8988T (cell line): ENCODE measurements at regions not wholly inside any gene's neighbourhood (a gene's known extent, or its start where the extent isn't known, plus 50 kb on each side); places are given as distances from the start of the nearest gene placed in this dataset.

Experiments
- DNase-seq: peaks from one replicate; pipeline ENCODE4 v3.0.0; 2011

- no peak for DNase-seq
Measured at GRCh38 chr11:10388101-10388500, 67.0 kb upstream of the AMPD3 start.

DNA sequence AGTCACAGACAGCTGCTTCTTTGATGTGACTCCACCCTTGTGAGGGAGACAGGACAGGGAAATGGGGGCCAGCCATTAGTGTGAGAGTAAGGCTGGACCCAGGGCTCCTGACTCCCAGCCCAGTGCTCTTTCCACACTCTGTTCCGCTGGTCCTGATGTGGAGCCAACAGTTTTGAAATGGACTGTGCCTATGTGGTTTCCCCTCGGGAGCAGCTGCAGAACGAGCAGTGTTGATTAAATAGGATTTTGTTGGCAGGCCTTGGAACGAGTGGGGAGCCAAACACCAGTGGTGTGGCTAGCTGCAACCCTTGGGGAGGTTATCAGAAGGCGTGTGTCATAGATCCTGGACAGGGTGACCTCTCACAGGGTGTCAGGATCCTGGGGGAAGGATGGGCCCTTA lies 66.5 kb upstream of the AMPD3 start:
- DNase-seq: no peak

DNA sequence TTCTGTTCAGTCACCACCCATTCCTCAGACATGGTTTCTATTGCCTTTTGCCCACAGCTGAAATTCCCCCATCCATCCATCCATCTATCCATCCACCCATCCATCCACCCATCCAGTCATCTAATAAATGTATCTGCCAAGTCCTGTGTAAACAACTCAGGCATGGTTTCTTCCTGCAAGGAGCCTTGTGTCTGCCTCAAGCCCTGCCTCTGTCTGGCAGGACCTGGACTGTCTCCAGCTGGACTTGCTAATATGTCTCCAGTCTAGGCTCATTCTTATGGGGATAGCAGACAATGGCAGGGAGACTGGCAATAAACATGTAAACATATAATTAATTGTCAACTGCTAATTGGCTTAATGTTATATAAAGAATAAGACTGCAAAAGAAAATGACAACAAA lies 64.7 kb upstream of the AMPD3 start:
- no peak for DNase-seq

DNA sequence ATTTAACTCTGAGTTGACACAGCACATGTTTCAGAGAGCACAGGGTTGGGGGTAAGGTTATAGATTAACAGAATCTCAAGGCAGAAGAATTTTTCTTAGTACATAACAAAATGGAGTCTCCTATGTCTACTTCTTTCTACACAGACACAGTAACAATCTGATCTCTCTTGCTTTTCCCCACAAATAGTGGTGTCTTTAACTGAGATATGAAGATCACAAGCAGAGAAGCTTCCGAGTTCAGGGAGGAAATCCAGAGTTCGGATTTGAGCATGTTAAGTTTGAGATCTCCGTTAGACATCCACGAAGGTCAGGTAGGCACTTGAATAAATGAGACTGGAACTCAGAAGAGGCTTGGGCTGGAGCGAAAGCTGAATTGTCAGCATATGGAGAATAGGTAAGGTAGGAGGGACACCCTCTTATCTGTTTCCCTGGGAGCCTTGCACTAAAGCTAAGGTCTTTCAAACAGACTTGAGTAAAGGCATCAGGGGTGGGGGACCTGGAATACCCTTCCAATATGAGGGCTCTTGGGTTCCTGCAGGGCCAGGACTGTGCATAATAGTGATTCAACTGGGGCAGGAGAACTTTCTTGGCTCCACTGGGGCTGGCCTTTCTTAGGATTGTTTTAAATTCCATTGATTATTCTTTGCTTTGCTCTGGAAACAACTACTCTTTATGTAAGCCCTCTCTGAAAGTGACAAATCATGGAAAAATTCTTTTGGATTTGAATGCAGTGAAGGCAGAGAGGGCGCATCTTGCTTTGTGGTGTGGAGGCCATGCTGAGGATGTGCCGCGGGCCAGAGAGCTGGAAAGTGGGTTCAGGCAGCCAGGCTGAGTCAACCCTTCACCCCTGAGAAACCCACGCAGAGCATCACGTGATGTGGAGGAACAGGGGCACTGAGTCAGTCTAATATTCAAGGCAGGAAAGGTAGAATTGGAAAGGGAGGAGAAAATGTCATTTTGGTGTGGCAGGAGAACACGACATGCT lies 62.7 kb upstream of the AMPD3 start:
- no peak for DNase-seq

GRCh38 chr11:10394229-10395101 lies 60.6 kb upstream of the AMPD3 start:
- no peak for DNase-seq

GRCh38 chr11:10395166-10395897 lies 59.7 kb upstream of the AMPD3 start:
- no peak for DNase-seq

DNA sequence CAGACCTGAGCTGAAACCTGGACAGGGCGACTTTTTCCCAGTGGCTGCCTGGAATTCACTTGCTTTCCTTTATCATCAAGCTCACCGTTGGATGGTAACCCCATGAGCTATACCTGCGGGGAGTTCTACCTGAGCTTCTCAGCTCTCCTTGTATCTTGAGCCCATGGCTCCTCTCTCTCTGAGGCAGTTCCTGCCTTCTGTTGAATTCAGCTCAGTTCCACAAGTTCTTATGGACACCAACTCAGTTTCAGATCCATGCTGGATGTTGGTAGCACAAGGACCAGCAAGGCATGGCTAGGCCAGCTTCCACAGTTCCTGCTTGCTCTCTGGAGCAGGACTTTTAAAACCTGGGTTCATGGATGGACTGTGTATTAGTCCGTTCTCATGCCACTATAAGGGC lies 58.3 kb upstream of the AMPD3 start:
- no peak for DNase-seq

DNA sequence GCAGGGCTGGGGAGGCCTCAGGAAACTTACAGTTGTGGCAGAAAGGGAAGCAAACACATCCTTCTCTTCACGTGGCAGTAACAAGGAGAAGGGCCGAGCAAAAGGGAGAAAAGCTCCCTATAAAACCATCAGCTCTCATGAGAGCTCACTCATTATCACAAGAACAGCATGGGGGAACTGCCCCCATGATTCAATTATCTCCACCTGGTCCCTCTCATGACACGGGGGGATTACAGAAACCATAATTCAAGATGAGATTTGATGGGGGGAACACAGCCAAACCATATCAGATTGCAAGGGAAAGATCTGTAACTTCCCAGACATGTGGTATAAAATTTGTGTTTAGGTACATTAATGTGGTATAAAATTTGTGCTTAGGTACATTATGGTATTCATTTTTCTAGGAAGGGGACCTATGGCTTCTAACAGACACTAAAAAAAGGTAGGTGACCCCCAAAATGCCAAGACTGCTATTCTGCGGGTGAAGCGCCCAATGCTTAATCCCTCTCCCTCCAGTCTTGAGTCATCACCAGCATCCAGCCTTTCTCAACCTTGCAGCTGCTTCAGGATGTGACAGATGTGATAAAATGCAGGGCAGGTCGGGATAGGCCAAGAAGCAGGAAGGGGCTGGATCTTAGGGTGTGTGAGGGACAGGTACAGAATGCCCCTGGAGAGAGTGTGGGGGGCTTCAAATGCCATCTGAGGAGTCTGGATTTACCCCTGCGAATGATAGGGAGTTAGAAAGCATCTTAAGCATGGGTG lies 57.7 kb upstream of the AMPD3 start:
- DNase-seq: no peak

DNA sequence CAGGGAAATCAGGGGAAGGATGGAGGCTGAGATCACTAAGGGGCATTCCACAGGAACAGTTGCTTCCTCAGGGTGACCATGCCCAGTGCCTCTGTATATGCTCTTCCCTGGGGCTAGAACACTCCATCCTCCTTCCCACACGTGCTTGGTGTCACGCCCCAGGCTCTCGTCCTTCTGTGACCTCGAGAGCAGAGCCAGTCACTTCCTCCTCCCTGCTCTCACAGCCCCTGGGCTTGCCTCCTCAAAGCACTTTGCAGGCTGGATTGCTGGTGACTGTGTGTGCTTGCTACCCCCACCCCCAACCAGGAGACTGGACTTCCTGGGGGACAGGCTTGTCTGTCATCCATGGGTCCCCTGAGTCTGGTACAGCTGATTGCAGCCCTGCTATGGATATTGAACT lies 56.5 kb upstream of the AMPD3 start:
- DNase-seq: no peak

- DNase-seq: no peak
Measured at GRCh38 chr11:10400856-10401255, 54.2 kb upstream of the AMPD3 start.

DNA sequence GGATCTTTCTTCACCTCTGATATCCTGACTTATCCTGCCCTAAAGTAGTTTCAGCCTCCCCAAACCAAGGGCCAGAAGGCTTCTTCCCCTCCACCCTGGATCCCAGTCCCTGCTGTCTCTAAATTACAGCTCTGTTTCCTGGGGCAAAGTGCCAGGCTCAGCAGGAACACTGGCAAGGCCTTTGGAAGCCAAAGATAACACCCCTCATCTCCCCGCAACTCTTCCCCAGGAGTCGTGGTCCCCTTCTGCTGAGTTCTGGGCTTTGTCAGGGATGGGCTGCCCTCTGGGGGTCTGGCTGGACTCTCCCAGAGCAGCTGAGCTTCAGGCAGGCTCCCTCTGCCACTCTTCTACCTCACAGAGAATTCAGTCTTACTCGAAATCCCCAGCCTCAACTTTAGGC lies 53.8 kb upstream of the AMPD3 start:
- no peak for DNase-seq

GRCh38 chr11:10401696-10402392 lies 53.2 kb upstream of the AMPD3 start:
- DNase-seq: no peak
